ENCODE measurements at regions not wholly inside any gene's neighbourhood (a gene's known extent, or its start where the extent isn't known, plus 50 kb on each side); places are given as distances from the start of the nearest gene placed in this dataset.

- TF ChIP-seq ZFX (IDR thresholded peaks at IDR 0.05; ENCODE audit: borderline replicate concordance), result no peak
- no peak for TF ChIP-seq CTCF (IDR thresholded peaks at IDR 0.05)
- no peak overlapping the region for H3K27ac ChIP-seq
Observed at GRCh38 chr2:223652122-223652521, 50.0 kb upstream of the SCG2 start.

Measured in 22Rv1 (cell line).